ENCODE measurements at regions not wholly inside any gene's neighbourhood (a gene's known extent, or its start where the extent isn't known, plus 50 kb on each side); places are given as distances from the start of the nearest gene placed in this dataset.

- no peak overlapping the region for H3K4me3 ChIP-seq (ENCODE audit: low read depth in 1 of 3, low read length in 3 of 3)
- H3K36me3 ChIP-seq (ENCODE audit: control insufficient read depth in 4 of 4, insufficient read depth in 3 of 4, low read depth in 1 of 4, low read length in 3 of 4) = peaks cover 0 to 1% (median 0%) of the 10 kb centered on the region in 4 donors
- 73% methylated on average over 12 of the region's 12 CpGs for WGBS
- peaks cover 0 to 21% (median 16%) of the 10 kb centered on the region in 4 donors for H3K4me1 ChIP-seq (ENCODE audit: control insufficient read depth in 4 of 4, insufficient read depth in 4 of 4, low read length in 3 of 4)
- H3K27me3 ChIP-seq (ENCODE audit: control insufficient read depth in 4 of 4, insufficient read depth in 4 of 4, low read length in 3 of 4) = no peaks in the 10 kb centered on the region
- TF ChIP-seq ZBTB33 (IDR thresholded peaks at IDR 0.05) (no peak), TAF1 (conservative IDR thresholded peaks at IDR 0.05) (no peak), MAX (IDR thresholded peaks at IDR 0.05) (no peak), SP1 (IDR thresholded peaks at IDR 0.05) (no peak), FOXA1 (IDR thresholded peaks at IDR 0.05) (no peak), FOXA2 (IDR thresholded peaks at IDR 0.05) (no peak), YY1 (IDR thresholded peaks at IDR 0.05) (no peak), NR2F2 (IDR thresholded peaks at IDR 0.05) (no peak), GABPA (IDR thresholded peaks at IDR 0.05 in 1 of 2, conservative IDR thresholded peaks at IDR 0.05 in 1 of 2) (no peak), HNF4A (conservative IDR thresholded peaks at IDR 0.05) (no peak)
- no peak overlapping the region for H3K9ac ChIP-seq (ENCODE audit: low read depth in 1 of 2, low read length in 2 of 2)
- H3K27ac ChIP-seq (ENCODE audit: low read depth in 1 of 2, low read length in 2 of 2) = peak overlapping the region in 1 of 2 donors; percentile 19
- DNase-seq (ENCODE audit: low spot score) = no peak
- no peaks in the 10 kb centered on the region for H3K9me3 ChIP-seq (ENCODE audit: control insufficient read depth in 4 of 4, low read length in 3 of 4)
Observed at GRCh38 chr17:411421-412120, 59.0 kb upstream of the RPH3AL start.

- H3K36me3 ChIP-seq (ENCODE audit: control insufficient read depth in 4 of 4, insufficient read depth in 3 of 4, low read depth in 1 of 4, low read length in 3 of 4) = peaks cover 0 to 1% (median 0%) of the 10 kb centered on the region in 4 donors
- H3K9me3 ChIP-seq (ENCODE audit: control insufficient read depth in 4 of 4, low read length in 3 of 4) = no peaks in the 10 kb centered on the region
- H3K4me3 ChIP-seq (ENCODE audit: low read depth in 1 of 3, low read length in 3 of 3) = peak overlapping the region; percentile 55 to 82 (median 75)
- TF ChIP-seq, protein P1, sequence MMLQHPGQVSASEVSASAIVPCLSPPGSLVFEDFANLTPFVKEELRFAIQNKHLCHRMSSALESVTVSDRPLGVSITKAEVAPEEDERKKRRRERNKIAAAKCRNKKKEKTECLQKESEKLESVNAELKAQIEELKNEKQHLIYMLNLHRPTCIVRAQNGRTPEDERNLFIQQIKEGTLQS (IDR thresholded peaks at IDR 0.05) = no peak
- TF ChIP-seq REST (IDR thresholded peaks at IDR 0.05) = no peak
- TF ChIP-seq RXRA (IDR thresholded peaks at IDR 0.05) = no peak
- TF ChIP-seq EGR1 (IDR thresholded peaks at IDR 0.05; ENCODE audit: low read depth in 2 of 2) = no peak
- DNase-seq (ENCODE audit: low spot score) = peak; percentile 54
- peak overlapping the region in 1 of 2 donors; percentile 32 for H3K27ac ChIP-seq (ENCODE audit: low read depth in 1 of 2, low read length in 2 of 2)
- H3K9ac ChIP-seq (ENCODE audit: low read depth in 1 of 2, low read length in 2 of 2) = peak overlapping the region; percentile 52 to 53
- peaks cover 0 to 21% (median 16%) of the 10 kb centered on the region in 4 donors for H3K4me1 ChIP-seq (ENCODE audit: control insufficient read depth in 4 of 4, insufficient read depth in 4 of 4, low read length in 3 of 4)
- 22% methylated on average over 27 of the region's 27 CpGs for WGBS
- H3K27me3 ChIP-seq (ENCODE audit: control insufficient read depth in 4 of 4, insufficient read depth in 4 of 4, low read length in 3 of 4) = no peaks in the 10 kb centered on the region
Observed at GRCh38 chr17:410543-411401, 58.2 kb upstream of the RPH3AL start.
